H1 (cell line): ENCODE measurements at regions not wholly inside any gene's neighbourhood (a gene's known extent, or its start where the extent isn't known, plus 50 kb on each side); places are given as distances from the start of the nearest gene placed in this dataset.

Experiments
- BACH1 ChIP-seq: IDR thresholded peaks from 2 replicates; pipeline ENCODE4 v1.6.1; 2012; ENCODE audit warnings: low read length, improper control_type of control experiment
- CBX5 ChIP-seq: fragments of 300-800, 300-1000 bp; sonication (generic); IDR thresholded peaks from 2 replicates; pipeline ENCODE4 v1.7.1; 2016; ENCODE audit warnings: antibody characterized with exemption, low read length, low read depth
- CHD1 ChIP-seq: IDR thresholded peaks from 2 replicates; pipeline ENCODE4 v1.6.1; 2012; ENCODE audit warnings: low read depth, low read length, improper control_type of control experiment
- GABPA ChIP-seq: IDR thresholded peaks from 2 replicates; pipeline ENCODE4 v1.6.1; 2011; ENCODE audit warnings: mild to moderate bottlenecking, low read length, moderate library complexity, borderline replicate concordance; ENCODE audit not compliant: insufficient read depth
- NRF1 ChIP-seq: IDR thresholded peaks from 2 replicates; pipeline ENCODE4 v1.6.1; 2011; ENCODE audit warnings: mild to moderate bottlenecking, low read depth, low read length, improper control_type of control experiment
- POLR2A ChIP-seq, 2 experiments: IDR thresholded peaks; 1 replicate in 1 of 2; 2 replicates in 1 of 2; pipeline ENCODE4 v1.6.1; 2011; ENCODE audit warnings: low read depth in 2 of 2, low read length in 2 of 2, mild to moderate bottlenecking in 2 of 2; ENCODE audit errors: control extremely low read depth in 1 of 2
- POLR2AphosphoS5 ChIP-seq: IDR thresholded peaks from 2 replicates; pipeline ENCODE4 v1.6.1; 2011; ENCODE audit warnings: low read depth, low read length
- POU5F1 ChIP-seq: IDR thresholded peaks from 2 replicates; pipeline ENCODE4 v1.6.1; 2011; ENCODE audit warnings: low read depth, mild to moderate bottlenecking, low read length, moderate library complexity
- RAD21 ChIP-seq, 2 experiments: IDR thresholded peaks in 1 of 2; conservative IDR thresholded peaks in 1 of 2; 2 replicates each; pipeline ENCODE4 v1.6.1; 2011; ENCODE audit warnings: low read depth in 2 of 2, low read length in 2 of 2, improper control_type of control experiment in 1 of 2, inconsistent platforms in 1 of 2, mild to moderate bottlenecking in 1 of 2, moderate library complexity in 1 of 2
- RFX5 ChIP-seq: IDR thresholded peaks from 2 replicates; pipeline ENCODE4 v1.6.1; 2011; ENCODE audit warnings: low read depth, low read length, improper control_type of control experiment, borderline replicate concordance
- TAF1 ChIP-seq: IDR thresholded peaks from 2 replicates; pipeline ENCODE4 v1.6.1; 2011; ENCODE audit warnings: mild to moderate bottlenecking, low read depth, low read length
- ZNF274 ChIP-seq: IDR thresholded peaks from 2 replicates; pipeline ENCODE4 v1.7.0; 2012; ENCODE audit warnings: low read length, borderline replicate concordance; ENCODE audit errors: extremely low read depth
- TF ChIP-seq, protein P1 (sequence below), 3 experiments: IDR thresholded peaks; 1 replicate in 2 of 3; 2 replicates in 1 of 3; pipeline versions ENCODE4 v1.5.1 to v1.6.1; 2011; ENCODE audit warnings: low read length in 3 of 3, mild to moderate bottlenecking in 3 of 3, inconsistent platforms in 2 of 3, low read depth in 1 of 3, moderate library complexity in 1 of 3; ENCODE audit not compliant: insufficient read depth in 1 of 3; ENCODE audit errors: control extremely low read depth in 1 of 3
- TF ChIP-seq, protein P2 (sequence below): IDR thresholded peaks from 2 replicates; pipeline ENCODE4 v1.6.1; 2012; ENCODE audit warnings: inconsistent platforms

DNA sequence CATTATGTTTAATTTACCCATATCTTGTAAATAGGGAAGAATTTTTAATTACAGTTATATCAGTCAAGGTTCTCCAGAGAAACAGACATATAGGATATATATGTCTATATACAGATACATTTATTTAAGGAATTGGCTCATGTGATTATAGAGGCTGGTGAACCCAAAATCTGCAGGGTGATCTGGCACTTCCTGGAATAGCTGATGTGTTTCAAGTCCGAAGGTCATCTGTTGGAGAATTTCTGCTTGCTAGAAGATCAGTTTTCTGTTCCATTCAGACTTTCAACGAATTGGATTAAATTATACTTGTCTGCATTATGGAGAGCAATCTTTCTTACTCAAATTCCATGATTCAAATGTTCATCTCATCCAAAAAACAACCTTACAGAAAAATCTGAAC is 694.6 kb upstream of the DPPA4 start:
- TF ChIP-seq, protein P1, sequence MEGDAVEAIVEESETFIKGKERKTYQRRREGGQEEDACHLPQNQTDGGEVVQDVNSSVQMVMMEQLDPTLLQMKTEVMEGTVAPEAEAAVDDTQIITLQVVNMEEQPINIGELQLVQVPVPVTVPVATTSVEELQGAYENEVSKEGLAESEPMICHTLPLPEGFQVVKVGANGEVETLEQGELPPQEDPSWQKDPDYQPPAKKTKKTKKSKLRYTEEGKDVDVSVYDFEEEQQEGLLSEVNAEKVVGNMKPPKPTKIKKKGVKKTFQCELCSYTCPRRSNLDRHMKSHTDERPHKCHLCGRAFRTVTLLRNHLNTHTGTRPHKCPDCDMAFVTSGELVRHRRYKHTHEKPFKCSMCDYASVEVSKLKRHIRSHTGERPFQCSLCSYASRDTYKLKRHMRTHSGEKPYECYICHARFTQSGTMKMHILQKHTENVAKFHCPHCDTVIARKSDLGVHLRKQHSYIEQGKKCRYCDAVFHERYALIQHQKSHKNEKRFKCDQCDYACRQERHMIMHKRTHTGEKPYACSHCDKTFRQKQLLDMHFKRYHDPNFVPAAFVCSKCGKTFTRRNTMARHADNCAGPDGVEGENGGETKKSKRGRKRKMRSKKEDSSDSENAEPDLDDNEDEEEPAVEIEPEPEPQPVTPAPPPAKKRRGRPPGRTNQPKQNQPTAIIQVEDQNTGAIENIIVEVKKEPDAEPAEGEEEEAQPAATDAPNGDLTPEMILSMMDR (IDR thresholded peaks at IDR 0.05; ENCODE audit: control extremely low read depth in 1 of 3, insufficient read depth in 1 of 3, low read depth in 1 of 3, low read length in 3 of 3), result no peak
- no peak for TF ChIP-seq TAF1
- no peak for TF ChIP-seq RFX5
- no peak for TF ChIP-seq POLR2A (IDR thresholded peaks at IDR 0.05; ENCODE audit: control extremely low read depth in 1 of 2, low read depth in 2 of 2, low read length in 2 of 2)
- TF ChIP-seq CBX5, result no peak
- TF ChIP-seq ZNF274, result no peak
- no peak for TF ChIP-seq POLR2AphosphoS5
- TF ChIP-seq RAD21 (IDR thresholded peaks at IDR 0.05 in 1 of 2, conservative IDR thresholded peaks at IDR 0.05 in 1 of 2; ENCODE audit: low read depth in 2 of 2, low read length in 2 of 2), result no peak
- TF ChIP-seq CHD1, result no peak
- TF ChIP-seq BACH1, result no peak
- no peak for TF ChIP-seq POU5F1
- no peak for TF ChIP-seq NRF1
- no peak for TF ChIP-seq GABPA
- TF ChIP-seq, protein P2, sequence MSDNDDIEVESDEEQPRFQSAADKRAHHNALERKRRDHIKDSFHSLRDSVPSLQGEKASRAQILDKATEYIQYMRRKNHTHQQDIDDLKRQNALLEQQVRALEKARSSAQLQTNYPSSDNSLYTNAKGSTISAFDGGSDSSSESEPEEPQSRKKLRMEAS, result no peak
